SK-N-MC (cell line): ENCODE measurements at regions not wholly inside any gene's neighbourhood (a gene's known extent, or its start where the extent isn't known, plus 50 kb on each side); places are given as distances from the start of the nearest gene placed in this dataset.

ENCODE experiments used
- DNase-seq: peaks from one replicate; pipeline ENCODE4 v3.0.0-alpha.2; 2011; ENCODE audit warnings: low read depth, low spot score
- H3K27ac ChIP-seq: fragments of 200-600 bp; sonication (generic); 2 replicates; pipeline ENCODE4 v1.5.1; 2016; ENCODE audit warnings: mixed run types
- H3K36me3 ChIP-seq: fragments of 200-600 bp; sonication (generic); 2 replicates; pipeline ENCODE4 v1.6.1; 2017; ENCODE audit warnings: antibody characterized with exemption, low read length, mixed read lengths; ENCODE audit not compliant: insufficient read depth
- H3K4me3 ChIP-seq: fragments of 200-600 bp; sonication (generic); 2 replicates; pipeline ENCODE4 v1.5.1; 2016
- H3K9ac ChIP-seq: fragments of 200-600 bp; sonication (generic); 2 replicates; pipeline ENCODE4 v1.8.0; 2017; ENCODE audit warnings: mixed run types, mixed read lengths; ENCODE audit not compliant: insufficient read length
- H3K9me3 ChIP-seq: fragments of 200-600 bp; sonication (generic); 2 replicates; pipeline ENCODE4 v1.6.1; 2017; ENCODE audit warnings: low read depth, mild to moderate bottlenecking, antibody characterized with exemption, low read length, moderate library complexity, mixed read lengths
- EZH2 ChIP-seq: fragments of 200-600 bp; sonication (generic); IDR thresholded peaks from one replicate; pipeline ENCODE4 v1.6.1; 2017; ENCODE audit warnings: antibody characterized with exemption
- FOXP2 ChIP-seq: optimal IDR thresholded peaks from 2 replicates; pipeline ENCODE3; 2011; ENCODE audit warnings: mild to moderate bottlenecking, moderate library complexity; ENCODE audit not compliant: insufficient read depth; ENCODE audit errors: extremely low read length, control extremely low read depth
- POLR2AphosphoS5 ChIP-seq: IDR thresholded peaks from 2 replicates; pipeline ENCODE4 v1.6.1; 2012; ENCODE audit warnings: mild to moderate bottlenecking, low read depth, low read length, borderline replicate concordance

- Histone ChIP-seq H3K9me3 (no peaks in the 10 kb centered on the region), H3K36me3 (no peaks in the 10 kb centered on the region), H3K27ac (no peak overlapping the region), H3K4me3 (no peak overlapping the region), H3K9ac (no peak overlapping the region)
- TF ChIP-seq POLR2AphosphoS5 (no peak), FOXP2 (no peak), EZH2 (no peak)
- DNase-seq: no peak
Observed at GRCh38 chr14:89061696-89062095, 237.2 kb downstream of the TTC8 start.

GRCh38 chr14:89065879-89066278 is 241.4 kb downstream of the TTC8 start:
- Histone ChIP-seq H3K4me3 (no peak overlapping the region), H3K9me3 (no peaks in the 10 kb centered on the region), H3K36me3 (no peaks in the 10 kb centered on the region), H3K9ac (no peak overlapping the region), H3K27ac (no peak overlapping the region)
- no peak for DNase-seq
- TF ChIP-seq FOXP2 (no peak), EZH2 (no peak), POLR2AphosphoS5 (no peak)

- DNase-seq: no peak
- H3K36me3 ChIP-seq: no peaks in the 10 kb centered on the region
- H3K4me3 ChIP-seq: no peak overlapping the region
- no peak overlapping the region for H3K9ac ChIP-seq
- no peak overlapping the region for H3K27ac ChIP-seq
- TF ChIP-seq EZH2 (no peak), FOXP2 (no peak), POLR2AphosphoS5 (no peak)
- no peaks in the 10 kb centered on the region for H3K9me3 ChIP-seq
Observed at GRCh38 chr14:89067293-89067972, 243.0 kb downstream of the TTC8 start.

- H3K27ac ChIP-seq: no peak overlapping the region
- DNase-seq: no peak
- TF ChIP-seq FOXP2: no peak
- TF ChIP-seq POLR2AphosphoS5: no peak
- TF ChIP-seq EZH2: no peak
- H3K36me3 ChIP-seq: no peaks in the 10 kb centered on the region
- H3K9ac ChIP-seq: no peak overlapping the region
- no peak overlapping the region for H3K4me3 ChIP-seq
- H3K9me3 ChIP-seq: no peaks in the 10 kb centered on the region
Observed at GRCh38 chr14:89078021-89078795, 253.8 kb downstream of the TTC8 start.

GRCh38 chr14:89085231-89085731 is 260.8 kb downstream of the TTC8 start:
- no peaks in the 10 kb centered on the region for H3K36me3 ChIP-seq
- no peak overlapping the region for H3K4me3 ChIP-seq
- H3K9ac ChIP-seq: no peak overlapping the region
- no peak for DNase-seq
- TF ChIP-seq FOXP2 (no peak), POLR2AphosphoS5 (no peak), EZH2 (no peak)
- H3K9me3 ChIP-seq: no peaks in the 10 kb centered on the region
- H3K27ac ChIP-seq: no peak overlapping the region

- TF ChIP-seq POLR2AphosphoS5 (no peak), EZH2 (no peak), FOXP2 (no peak)
- no peaks in the 10 kb centered on the region for H3K36me3 ChIP-seq
- no peak for DNase-seq
- no peak overlapping the region for H3K27ac ChIP-seq
- H3K9me3 ChIP-seq: no peaks in the 10 kb centered on the region
- H3K4me3 ChIP-seq: no peak overlapping the region
- H3K9ac ChIP-seq: no peak overlapping the region
Observed at GRCh38 chr14:89085737-89086382, 261.4 kb downstream of the TTC8 start.

- no peak overlapping the region for H3K9ac ChIP-seq
- no peaks in the 10 kb centered on the region for H3K9me3 ChIP-seq
- H3K36me3 ChIP-seq: no peaks in the 10 kb centered on the region
- TF ChIP-seq EZH2: no peak
- TF ChIP-seq POLR2AphosphoS5: no peak
- TF ChIP-seq FOXP2: no peak
- no peak overlapping the region for H3K4me3 ChIP-seq
- no peak overlapping the region for H3K27ac ChIP-seq
- DNase-seq: no peak
Observed at GRCh38 chr14:89088530-89088929, 264.1 kb downstream of the TTC8 start.

GRCh38 chr14:89089330-89089729 is 264.9 kb downstream of the TTC8 start:
- DNase-seq: no peak
- no peak overlapping the region for H3K27ac ChIP-seq
- no peaks in the 10 kb centered on the region for H3K9me3 ChIP-seq
- no peak for TF ChIP-seq POLR2AphosphoS5
- no peak for TF ChIP-seq FOXP2
- TF ChIP-seq EZH2: no peak
- no peak overlapping the region for H3K9ac ChIP-seq
- no peak overlapping the region for H3K4me3 ChIP-seq
- no peaks in the 10 kb centered on the region for H3K36me3 ChIP-seq
